Fibroblast of lung (primary cell): ENCODE measurements at regions not wholly inside any gene's neighbourhood (a gene's known extent, or its start where the extent isn't known, plus 50 kb on each side); places are given as distances from the start of the nearest gene placed in this dataset.
"Not testable (repeated sequence)": the region's sequence is repeated elsewhere in the genome, so short reads cannot be mapped to it uniquely, and the experiment has no call there.

Experiments
- DNase-seq, 2 donors: peaks; one replicate each; pipeline versions ENCODE4 v3.0.0 to v3.0.0-alpha.2; 2010; ENCODE audit warnings: low read depth in 2 of 2
- H2AFZ ChIP-seq: 2 replicates; pipeline ENCODE4 v1.5.1; 2012; ENCODE audit warnings: low read length, control low read depth, inconsistent platforms
- H3K27ac ChIP-seq: 2 replicates; pipeline ENCODE4 v1.5.1; 2011; ENCODE audit warnings: low read length, control low read depth; ENCODE audit not compliant: insufficient read depth
- H3K27me3 ChIP-seq: 2 replicates; pipeline ENCODE4 v1.5.1; 2011; ENCODE audit warnings: mild to moderate bottlenecking, low read length; ENCODE audit not compliant: control insufficient read depth, insufficient read depth
- H3K36me3 ChIP-seq: 2 replicates; pipeline ENCODE4 v1.5.1; 2011; ENCODE audit warnings: low read length; ENCODE audit not compliant: control insufficient read depth, insufficient read depth
- H3K4me1 ChIP-seq: 2 replicates; pipeline ENCODE4 v1.5.1; 2011; ENCODE audit warnings: low read length; ENCODE audit not compliant: control insufficient read depth, insufficient read depth; ENCODE audit errors: extremely low read depth
- H3K4me2 ChIP-seq: 2 replicates; pipeline ENCODE4 v1.5.1; 2011; ENCODE audit warnings: low read length, control low read depth; ENCODE audit not compliant: insufficient read depth; ENCODE audit errors: extremely low read depth
- H3K4me3 ChIP-seq, 4 experiments: fragments of 200-600 bp in 1 of 4; sonication (generic) in 1 of 4; replicated peaks in 1 of 4; 2 replicates each; pipeline ENCODE4 v1.5.1; 2011 to 2016; ENCODE audit warnings: low read length in 4 of 4, low read depth in 3 of 4, mild to moderate bottlenecking in 3 of 4, control low read depth in 2 of 4, inconsistent platforms in 1 of 4, mixed read lengths in 1 of 4; ENCODE audit not compliant: insufficient read depth in 1 of 4; ENCODE audit errors: control extremely low read depth in 1 of 4
- H3K79me2 ChIP-seq: 2 replicates; pipeline ENCODE4 v1.5.1; 2012; ENCODE audit warnings: mild to moderate bottlenecking, low read length, inconsistent platforms; ENCODE audit not compliant: control insufficient read depth, insufficient read depth
- H3K9ac ChIP-seq: 2 replicates; pipeline ENCODE4 v1.5.1; 2011; ENCODE audit warnings: mild to moderate bottlenecking, low read length, control low read depth; ENCODE audit not compliant: insufficient read depth
- H3K9me3 ChIP-seq: 2 replicates; pipeline ENCODE4 v1.5.1; 2012; ENCODE audit warnings: low read depth, low read length; ENCODE audit not compliant: control insufficient read depth, insufficient read depth
- H4K20me1 ChIP-seq: 2 replicates; pipeline ENCODE4 v1.5.1; 2011; ENCODE audit warnings: low read length; ENCODE audit not compliant: control insufficient read depth, insufficient read depth; ENCODE audit errors: extremely low read depth
- EZH2 ChIP-seq: IDR thresholded peaks from 2 replicates; pipeline ENCODE4 v1.5.1; 2012; ENCODE audit warnings: low read length, control low read depth, mild to moderate bottlenecking; ENCODE audit errors: missing control alignments
- TF ChIP-seq, protein P1 (sequence below), 2 donors: IDR thresholded peaks in 1 of 2; conservative IDR thresholded peaks in 1 of 2; 1 replicate in 1 of 2; 2 replicates in 1 of 2; pipeline ENCODE4 v1.5.1; 2011 to 2012; ENCODE audit warnings: low read length in 2 of 2, control low read depth in 1 of 2, inconsistent platforms in 1 of 2, low read depth in 1 of 2, mild to moderate bottlenecking in 1 of 2

- no peaks in the 10 kb centered on the region for H3K4me1 ChIP-seq
- DNase-seq, result no peak
- H3K27ac ChIP-seq, result no peak overlapping the region
- no peaks in the 10 kb centered on the region for H3K36me3 ChIP-seq
- H3K79me2 ChIP-seq, result no peaks in the 10 kb centered on the region
- no peaks in the 10 kb centered on the region for H4K20me1 ChIP-seq
- H3K9me3 ChIP-seq, result no peaks in the 10 kb centered on the region
- no peak overlapping the region for H3K4me2 ChIP-seq
- TF ChIP-seq, protein P1, sequence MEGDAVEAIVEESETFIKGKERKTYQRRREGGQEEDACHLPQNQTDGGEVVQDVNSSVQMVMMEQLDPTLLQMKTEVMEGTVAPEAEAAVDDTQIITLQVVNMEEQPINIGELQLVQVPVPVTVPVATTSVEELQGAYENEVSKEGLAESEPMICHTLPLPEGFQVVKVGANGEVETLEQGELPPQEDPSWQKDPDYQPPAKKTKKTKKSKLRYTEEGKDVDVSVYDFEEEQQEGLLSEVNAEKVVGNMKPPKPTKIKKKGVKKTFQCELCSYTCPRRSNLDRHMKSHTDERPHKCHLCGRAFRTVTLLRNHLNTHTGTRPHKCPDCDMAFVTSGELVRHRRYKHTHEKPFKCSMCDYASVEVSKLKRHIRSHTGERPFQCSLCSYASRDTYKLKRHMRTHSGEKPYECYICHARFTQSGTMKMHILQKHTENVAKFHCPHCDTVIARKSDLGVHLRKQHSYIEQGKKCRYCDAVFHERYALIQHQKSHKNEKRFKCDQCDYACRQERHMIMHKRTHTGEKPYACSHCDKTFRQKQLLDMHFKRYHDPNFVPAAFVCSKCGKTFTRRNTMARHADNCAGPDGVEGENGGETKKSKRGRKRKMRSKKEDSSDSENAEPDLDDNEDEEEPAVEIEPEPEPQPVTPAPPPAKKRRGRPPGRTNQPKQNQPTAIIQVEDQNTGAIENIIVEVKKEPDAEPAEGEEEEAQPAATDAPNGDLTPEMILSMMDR (conservative IDR thresholded peaks at IDR 0.05 in 1 of 2, IDR thresholded peaks at IDR 0.05 in 1 of 2; ENCODE audit: low read depth in 1 of 2, low read length in 2 of 2), result no peak
- no peak for TF ChIP-seq EZH2
- H3K27me3 ChIP-seq, result no peaks in the 10 kb centered on the region
- H3K9ac ChIP-seq, result no peak overlapping the region
- no peak overlapping the region for H2AFZ ChIP-seq
- H3K4me3 ChIP-seq, result no peak overlapping the region
Measured at GRCh38 chr1:29409616-29410015, 173.3 kb downstream of the PTPRU start.

DNA sequence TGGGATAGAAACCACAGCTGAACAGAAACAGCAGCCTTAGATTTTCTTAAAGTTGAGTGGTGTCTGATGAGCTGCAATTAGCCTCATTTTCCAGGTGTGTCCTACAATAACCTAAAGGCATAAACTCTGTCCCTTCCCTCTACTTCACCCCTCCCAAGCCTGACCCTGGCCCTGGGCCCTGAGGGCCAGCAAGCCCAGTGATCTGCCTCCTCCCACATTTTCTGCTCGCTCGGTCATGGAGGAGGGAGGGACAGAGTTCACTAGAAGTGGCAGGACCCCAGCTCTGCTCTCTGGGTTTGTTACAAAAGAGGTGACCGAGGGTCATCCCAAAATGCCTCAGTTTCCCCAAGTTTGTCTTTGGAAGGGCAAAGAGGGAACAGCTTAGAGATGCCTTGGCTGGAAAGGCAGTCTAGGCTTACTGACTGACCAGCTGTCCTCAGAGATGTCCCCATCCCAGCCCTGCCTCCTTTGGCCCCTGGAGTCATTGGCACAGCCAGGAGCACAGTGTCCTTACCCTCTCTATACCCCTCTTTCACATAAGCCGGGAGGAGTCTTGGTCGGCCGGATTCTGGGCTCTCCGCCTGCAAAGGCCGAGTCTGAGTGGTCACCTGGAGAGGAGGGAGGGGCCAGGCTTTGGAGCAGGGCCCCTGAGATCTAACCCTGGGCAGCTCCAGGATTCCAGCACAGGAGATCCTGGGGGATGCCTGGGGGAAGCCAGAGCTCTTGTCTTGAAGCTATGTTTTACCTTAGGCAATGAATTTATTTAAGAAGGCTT lies 172.7 kb downstream of the PTPRU start:
- no peak overlapping the region for H3K27ac ChIP-seq
- H3K9me3 ChIP-seq, result no peaks in the 10 kb centered on the region
- no peaks in the 10 kb centered on the region for H3K79me2 ChIP-seq
- H4K20me1 ChIP-seq, result no peaks in the 10 kb centered on the region
- H3K4me2 ChIP-seq, result no peak overlapping the region
- H3K4me3 ChIP-seq, result no peak overlapping the region
- TF ChIP-seq, protein P1 (conservative IDR thresholded peaks at IDR 0.05 in 1 of 2, IDR thresholded peaks at IDR 0.05 in 1 of 2; ENCODE audit: low read depth in 1 of 2, low read length in 2 of 2), result no peak
- TF ChIP-seq EZH2, result no peak
- DNase-seq, result no peak
- no peaks in the 10 kb centered on the region for H3K36me3 ChIP-seq
- no peaks in the 10 kb centered on the region for H3K27me3 ChIP-seq
- H3K4me1 ChIP-seq, result no peaks in the 10 kb centered on the region
- H3K9ac ChIP-seq, result no peak overlapping the region
- H2AFZ ChIP-seq, result no peak overlapping the region

DNA sequence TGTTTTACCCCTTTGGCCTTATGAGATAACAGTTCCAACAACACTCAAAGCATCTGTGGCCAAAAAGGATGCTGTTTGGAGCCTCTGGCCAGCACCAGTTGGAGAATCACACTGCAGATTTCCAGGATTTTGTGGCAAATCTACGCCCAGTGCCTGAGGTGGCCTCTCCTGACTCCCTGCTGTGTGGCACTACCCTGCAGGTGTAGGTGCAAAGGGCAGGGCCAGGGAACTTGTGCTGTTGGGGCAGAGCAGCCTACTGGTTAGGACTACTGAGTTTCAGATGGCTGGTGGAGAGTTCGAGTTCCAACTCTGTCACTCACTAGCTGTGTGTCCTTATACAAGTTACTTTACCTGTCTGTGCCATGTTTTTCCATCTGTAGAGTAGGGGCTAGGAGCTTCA lies 170.5 kb downstream of the PTPRU start:
- no peaks in the 10 kb centered on the region for H3K79me2 ChIP-seq
- H3K4me3 ChIP-seq, result no peak overlapping the region
- no peaks in the 10 kb centered on the region for H4K20me1 ChIP-seq
- no peak overlapping the region for H2AFZ ChIP-seq
- H3K27me3 ChIP-seq, result no peaks in the 10 kb centered on the region
- no peak overlapping the region for H3K27ac ChIP-seq
- H3K36me3 ChIP-seq, result no peaks in the 10 kb centered on the region
- no peaks in the 10 kb centered on the region for H3K4me1 ChIP-seq
- no peak overlapping the region for H3K4me2 ChIP-seq
- no peak overlapping the region for H3K9ac ChIP-seq
- H3K9me3 ChIP-seq, result no peaks in the 10 kb centered on the region
- TF ChIP-seq, protein P1 (conservative IDR thresholded peaks at IDR 0.05 in 1 of 2, IDR thresholded peaks at IDR 0.05 in 1 of 2; ENCODE audit: low read depth in 1 of 2, low read length in 2 of 2), result no peak
- TF ChIP-seq EZH2, result no peak
- DNase-seq, result no peak

- H3K27ac ChIP-seq, H3K9me3 ChIP-seq, DNase-seq, H4K20me1 ChIP-seq, H3K36me3 ChIP-seq, H3K4me1 ChIP-seq, H3K9ac ChIP-seq, H3K4me3 ChIP-seq, H3K4me2 ChIP-seq, H3K27me3 ChIP-seq, H3K79me2 ChIP-seq, H2AFZ ChIP-seq: not testable (repeated sequence)
Measured at GRCh38 chr1:29400203-29400602, 163.9 kb downstream of the PTPRU start.
